WI38 (cell line): ENCODE measurements at regions not wholly inside any gene's neighbourhood (a gene's known extent, or its start where the extent isn't known, plus 50 kb on each side); places are given as distances from the start of the nearest gene placed in this dataset.

Experiments used
- H3K4me3 ChIP-seq: 2 replicates; pipeline ENCODE4 v1.5.1; 2011; ENCODE audit warnings: low read depth, mild to moderate bottlenecking, control low read depth, low read length
- TF ChIP-seq, protein P1 (sequence below): IDR thresholded peaks from 2 replicates; pipeline ENCODE4 v1.5.1; 2012; ENCODE audit warnings: low read depth, mild to moderate bottlenecking, control low read depth, low read length

DNA sequence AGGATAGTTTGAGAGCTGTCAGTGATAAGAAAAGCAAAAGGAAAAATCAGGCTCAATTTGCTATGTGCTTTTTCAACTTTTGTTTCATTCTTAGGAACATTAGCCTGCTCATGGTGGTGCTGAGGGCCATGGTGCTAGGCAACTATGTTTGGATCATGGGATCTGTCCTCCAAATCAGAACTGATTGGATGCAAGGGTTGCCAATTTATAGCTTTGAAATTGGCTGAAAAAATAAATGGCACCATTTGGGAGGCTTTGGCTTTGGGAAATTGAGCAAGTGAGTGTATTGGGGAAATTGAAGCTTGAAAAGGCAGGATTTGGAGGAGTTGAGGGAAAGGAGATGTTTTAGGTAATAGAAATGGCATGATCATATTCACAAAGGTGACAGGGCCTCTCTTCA is 103.8 kb downstream of the CYP26A1 start:
- H3K4me3 ChIP-seq, result no peak overlapping the region
- TF ChIP-seq, protein P1, sequence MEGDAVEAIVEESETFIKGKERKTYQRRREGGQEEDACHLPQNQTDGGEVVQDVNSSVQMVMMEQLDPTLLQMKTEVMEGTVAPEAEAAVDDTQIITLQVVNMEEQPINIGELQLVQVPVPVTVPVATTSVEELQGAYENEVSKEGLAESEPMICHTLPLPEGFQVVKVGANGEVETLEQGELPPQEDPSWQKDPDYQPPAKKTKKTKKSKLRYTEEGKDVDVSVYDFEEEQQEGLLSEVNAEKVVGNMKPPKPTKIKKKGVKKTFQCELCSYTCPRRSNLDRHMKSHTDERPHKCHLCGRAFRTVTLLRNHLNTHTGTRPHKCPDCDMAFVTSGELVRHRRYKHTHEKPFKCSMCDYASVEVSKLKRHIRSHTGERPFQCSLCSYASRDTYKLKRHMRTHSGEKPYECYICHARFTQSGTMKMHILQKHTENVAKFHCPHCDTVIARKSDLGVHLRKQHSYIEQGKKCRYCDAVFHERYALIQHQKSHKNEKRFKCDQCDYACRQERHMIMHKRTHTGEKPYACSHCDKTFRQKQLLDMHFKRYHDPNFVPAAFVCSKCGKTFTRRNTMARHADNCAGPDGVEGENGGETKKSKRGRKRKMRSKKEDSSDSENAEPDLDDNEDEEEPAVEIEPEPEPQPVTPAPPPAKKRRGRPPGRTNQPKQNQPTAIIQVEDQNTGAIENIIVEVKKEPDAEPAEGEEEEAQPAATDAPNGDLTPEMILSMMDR, result no peak

- H3K4me3 ChIP-seq, result no peak overlapping the region
- TF ChIP-seq, protein P1, result no peak
These were observed 104.5 kb downstream of the CYP26A1 start for GRCh38 chr10:93178226-93178625.

- H3K4me3 ChIP-seq, result no peak overlapping the region
- TF ChIP-seq, protein P1, result no peak
These were observed 106.8 kb downstream of the CYP26A1 start for GRCh38 chr10:93180482-93180931.

- no peak overlapping the region for H3K4me3 ChIP-seq
These were observed 107.8 kb downstream of the CYP26A1 start for GRCh38 chr10:93181271-93182048.

GRCh38 chr10:93182049-93182327 is 108.3 kb downstream of the CYP26A1 start:
- TF ChIP-seq, protein P1, result no peak
- H3K4me3 ChIP-seq, result no peak overlapping the region

More at GRCh38 chr10:93181271-93182048, 107.8 kb downstream of the CYP26A1 start:
- TF ChIP-seq, protein P1, result no peak

DNA sequence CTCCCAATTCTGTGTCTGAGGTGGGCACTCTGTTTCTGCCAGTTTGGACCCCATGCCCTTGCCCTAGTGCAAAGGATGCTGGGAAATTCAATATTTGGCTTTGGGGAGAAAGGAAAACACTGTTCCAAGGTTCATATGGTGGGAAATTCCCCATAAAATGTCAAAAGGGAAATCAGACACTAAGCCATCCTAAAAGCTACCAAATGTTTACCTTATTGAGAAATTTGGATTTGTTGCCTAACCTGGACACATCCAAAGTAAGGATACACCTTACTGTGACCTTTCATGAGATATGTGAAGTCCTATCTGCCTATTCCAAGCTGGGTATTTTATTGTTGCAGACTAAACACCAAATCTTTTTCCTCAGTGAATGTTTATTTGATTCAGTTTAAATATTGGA is 109.1 kb downstream of the CYP26A1 start:
- H3K4me3 ChIP-seq, result no peak overlapping the region
- TF ChIP-seq, protein P1, result no peak

DNA sequence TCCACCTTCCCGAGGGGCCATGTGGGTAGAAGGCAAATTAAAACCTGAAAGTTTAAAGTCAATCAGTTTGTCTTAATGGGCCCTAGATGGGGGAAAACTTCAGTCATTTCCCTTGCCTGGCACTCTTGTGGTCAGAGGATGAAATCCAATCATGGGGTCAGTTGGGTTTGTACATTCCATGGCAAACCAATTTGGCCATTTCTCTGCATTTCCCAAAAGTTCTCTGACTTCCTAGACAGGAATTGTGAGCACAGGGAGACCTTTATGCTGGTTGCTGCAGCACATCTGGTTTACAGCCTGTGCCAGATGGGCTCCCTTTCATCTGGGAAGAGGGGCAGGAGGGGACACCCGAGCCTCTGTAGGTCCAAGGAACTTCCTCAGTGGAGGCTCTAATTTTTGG is 113.0 kb downstream of the CYP26A1 start:
- TF ChIP-seq, protein P1, result no peak
- no peak overlapping the region for H3K4me3 ChIP-seq
